ENCODE measurements at regions not wholly inside any gene's neighbourhood (a gene's known extent, or its start where the extent isn't known, plus 50 kb on each side); places are given as distances from the start of the nearest gene placed in this dataset.

GRCh38 chr3:11736136-11736833, 92.6 kb upstream of the VGLL4 start:
- TF ChIP-seq EZH2 (IDR thresholded peaks at IDR 0.05; ENCODE audit: borderline replicate concordance, low read depth, low read length, poor library complexity, severe bottlenecking) (no peak), CTCF (conservative IDR thresholded peaks at IDR 0.05; ENCODE audit: low read depth, low read length) (no peak)

Measured in A673 (cell line).